HFFc6 (cell line): ENCODE measurements at regions not wholly inside any gene's neighbourhood (a gene's known extent, or its start where the extent isn't known, plus 50 kb on each side); places are given as distances from the start of the nearest gene placed in this dataset.

Experiments used
- DNase-seq: peaks from one replicate; pipeline ENCODE4 v3.0.0-alpha.2; 2018
- H3K27ac Mint-ChIP-seq: 2 replicates; pipeline ENCODE4 v1.8.0; 2020; ENCODE audit warnings: mild to moderate bottlenecking, mixed read lengths
- H3K27me3 Mint-ChIP-seq: 2 replicates; pipeline ENCODE4 v1.8.0; 2021; ENCODE audit warnings: mild to moderate bottlenecking, moderate library complexity, mixed read lengths; ENCODE audit not compliant: insufficient read depth
- H3K36me3 Mint-ChIP-seq: 2 replicates; pipeline ENCODE4 v1.8.0; 2021; ENCODE audit warnings: low read depth, mixed read lengths
- H3K4me1 Mint-ChIP-seq: 2 replicates; pipeline ENCODE4 v1.8.0; 2020; ENCODE audit warnings: low read depth, mixed read lengths
- H3K4me3 Mint-ChIP-seq: 2 replicates; pipeline ENCODE4 v1.8.0; 2020; ENCODE audit warnings: mild to moderate bottlenecking, moderate library complexity, mixed read lengths
- H3K9me3 Mint-ChIP-seq: 2 replicates; pipeline ENCODE4 v1.8.0; 2020; ENCODE audit warnings: mild to moderate bottlenecking, mixed read lengths
- TF ChIP-seq, protein P1 (sequence below): fragments of 200-600 bp; sonication (generic); IDR thresholded peaks from 2 replicates; pipeline ENCODE4 v1.5.0; 2021; ENCODE audit warnings: antibody characterized with exemption, mild to moderate bottlenecking

DNA sequence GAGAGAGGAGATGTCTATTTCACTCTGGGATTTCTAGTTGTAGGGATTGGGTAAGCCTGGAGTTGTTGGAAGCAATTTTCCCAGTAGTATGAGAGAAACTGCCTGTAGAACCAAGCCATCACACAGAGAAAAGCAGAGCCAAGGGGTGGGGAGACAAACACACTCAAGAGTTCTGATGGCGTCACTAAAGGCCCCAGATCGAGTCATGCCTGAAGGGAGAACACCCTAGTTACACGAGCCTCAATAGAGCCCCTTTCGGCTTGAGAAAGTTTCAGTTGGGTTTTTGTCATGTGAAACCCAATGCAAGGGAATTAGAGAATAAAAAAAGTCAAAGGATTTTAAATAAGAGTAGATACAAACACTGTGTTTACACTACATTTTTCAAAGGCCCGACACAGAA, 66.1 kb upstream of the PFN2 start:
- Mint-ChIP-seq H3K36me3 (peaks cover 10% of the 10 kb centered on the region; the same call in 1 of the 2 replicates), H3K27me3 (no peaks in the 10 kb centered on the region), H3K4me3 (no peak overlapping the region), H3K9me3 (peaks cover 11% of the 10 kb centered on the region), H3K4me1 (peaks cover 13% of the 10 kb centered on the region), H3K27ac (no peak overlapping the region)
- TF ChIP-seq, protein P1, sequence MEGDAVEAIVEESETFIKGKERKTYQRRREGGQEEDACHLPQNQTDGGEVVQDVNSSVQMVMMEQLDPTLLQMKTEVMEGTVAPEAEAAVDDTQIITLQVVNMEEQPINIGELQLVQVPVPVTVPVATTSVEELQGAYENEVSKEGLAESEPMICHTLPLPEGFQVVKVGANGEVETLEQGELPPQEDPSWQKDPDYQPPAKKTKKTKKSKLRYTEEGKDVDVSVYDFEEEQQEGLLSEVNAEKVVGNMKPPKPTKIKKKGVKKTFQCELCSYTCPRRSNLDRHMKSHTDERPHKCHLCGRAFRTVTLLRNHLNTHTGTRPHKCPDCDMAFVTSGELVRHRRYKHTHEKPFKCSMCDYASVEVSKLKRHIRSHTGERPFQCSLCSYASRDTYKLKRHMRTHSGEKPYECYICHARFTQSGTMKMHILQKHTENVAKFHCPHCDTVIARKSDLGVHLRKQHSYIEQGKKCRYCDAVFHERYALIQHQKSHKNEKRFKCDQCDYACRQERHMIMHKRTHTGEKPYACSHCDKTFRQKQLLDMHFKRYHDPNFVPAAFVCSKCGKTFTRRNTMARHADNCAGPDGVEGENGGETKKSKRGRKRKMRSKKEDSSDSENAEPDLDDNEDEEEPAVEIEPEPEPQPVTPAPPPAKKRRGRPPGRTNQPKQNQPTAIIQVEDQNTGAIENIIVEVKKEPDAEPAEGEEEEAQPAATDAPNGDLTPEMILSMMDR = no peak
- DNase-seq = no peak

DNA sequence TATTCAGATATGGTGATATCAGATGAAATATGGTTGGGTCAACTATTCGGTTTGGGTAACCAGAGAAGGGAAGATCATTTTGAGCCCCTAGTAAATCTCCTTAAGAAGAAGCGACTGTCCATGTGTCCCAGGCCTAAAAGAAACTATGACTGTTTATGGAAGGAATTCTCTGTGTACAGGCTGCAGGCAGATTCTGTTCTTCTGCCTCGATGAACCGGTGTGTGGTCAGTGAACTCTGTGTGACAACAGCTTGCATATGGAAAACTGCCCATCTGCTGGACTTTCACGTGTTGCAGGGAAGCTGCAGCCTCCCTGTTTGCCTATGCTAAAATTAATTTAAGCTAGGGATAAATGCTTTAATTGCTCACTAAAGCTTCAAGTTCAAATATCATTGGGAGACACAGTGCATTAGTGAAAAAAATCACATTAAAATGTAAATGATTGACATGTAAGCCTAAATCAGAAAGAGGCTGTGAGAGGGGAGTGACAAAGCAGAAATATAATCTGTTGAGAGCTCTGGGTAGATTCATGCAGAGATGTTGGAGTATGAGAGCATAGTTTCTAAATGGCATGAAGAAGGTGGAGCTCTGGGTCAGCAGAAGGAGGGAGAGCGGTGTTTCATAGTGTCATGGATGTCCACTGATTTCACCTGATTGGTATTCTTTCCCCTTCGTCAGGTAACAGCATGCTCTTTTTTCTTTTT, 65.4 kb upstream of the PFN2 start:
- TF ChIP-seq, protein P1 = no peak
- no peak overlapping the region for H3K4me3 Mint-ChIP-seq
- H3K36me3 Mint-ChIP-seq = peaks cover 3% of the 10 kb centered on the region; the same call in 1 of the 2 replicates
- H3K4me1 Mint-ChIP-seq = peaks cover 13% of the 10 kb centered on the region
- H3K27ac Mint-ChIP-seq = no peak overlapping the region
- peaks cover 4% of the 10 kb centered on the region; the same call in 1 of the 2 replicates for H3K9me3 Mint-ChIP-seq
- no peaks in the 10 kb centered on the region for H3K27me3 Mint-ChIP-seq
- no peak for DNase-seq

DNA sequence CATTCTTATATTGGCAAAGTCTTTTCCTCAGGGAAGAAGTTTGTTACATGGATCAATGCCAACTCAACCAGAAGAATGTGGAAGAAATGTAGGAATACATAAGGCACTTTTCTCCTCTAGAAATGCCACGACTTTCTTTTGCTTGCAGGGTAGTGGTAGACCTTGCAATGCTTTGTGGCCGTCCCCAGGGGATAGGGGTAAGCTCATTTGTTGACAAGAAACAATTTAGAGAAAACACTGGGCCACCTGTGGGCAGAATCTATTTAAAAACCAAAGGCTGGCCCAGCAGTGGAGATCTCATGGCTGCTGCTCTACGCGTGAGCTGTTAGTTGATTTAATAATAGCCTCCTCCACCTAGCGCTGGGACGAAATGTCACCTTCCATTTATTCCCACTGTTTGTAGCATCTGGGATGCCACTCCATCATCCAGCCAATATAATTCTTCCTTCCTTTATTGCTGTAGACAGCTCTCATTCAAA, 64.6 kb upstream of the PFN2 start:
- DNase-seq = no peak
- Mint-ChIP-seq H3K36me3 (no peaks in the 10 kb centered on the region), H3K4me1 (peaks cover 13% of the 10 kb centered on the region), H3K4me3 (no peak overlapping the region), H3K27ac (no peak overlapping the region), H3K27me3 (no peaks in the 10 kb centered on the region), H3K9me3 (no peaks in the 10 kb centered on the region)
- TF ChIP-seq, protein P1 = no peak

DNA sequence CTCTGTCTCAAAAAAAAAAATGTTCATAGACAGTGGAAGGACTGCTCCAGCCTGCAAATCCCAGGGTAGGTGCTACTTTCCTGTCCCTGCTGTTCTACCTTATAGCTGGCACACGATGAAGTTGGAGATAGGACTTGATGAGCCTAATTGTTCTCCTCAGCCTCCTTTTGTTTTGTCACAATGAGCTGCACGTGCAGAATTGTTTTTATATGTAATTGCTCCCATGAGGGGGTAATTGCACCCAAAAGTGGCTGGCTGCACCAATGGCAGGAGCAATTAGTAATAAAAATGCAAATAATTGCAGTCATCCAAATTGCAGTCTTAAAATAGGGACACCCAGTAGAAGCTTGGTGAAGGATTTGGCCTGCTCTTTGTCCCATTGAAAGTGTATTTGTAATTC, 63.0 kb upstream of the PFN2 start:
- H3K27ac Mint-ChIP-seq = no peak overlapping the region
- peaks cover 18% of the 10 kb centered on the region for H3K4me1 Mint-ChIP-seq
- TF ChIP-seq, protein P1 = no peak
- DNase-seq = no peak
- H3K27me3 Mint-ChIP-seq = no peaks in the 10 kb centered on the region; the same call in 1 of the 2 replicates
- H3K36me3 Mint-ChIP-seq = no peaks in the 10 kb centered on the region
- H3K4me3 Mint-ChIP-seq = no peak overlapping the region
- H3K9me3 Mint-ChIP-seq = no peaks in the 10 kb centered on the region

DNA sequence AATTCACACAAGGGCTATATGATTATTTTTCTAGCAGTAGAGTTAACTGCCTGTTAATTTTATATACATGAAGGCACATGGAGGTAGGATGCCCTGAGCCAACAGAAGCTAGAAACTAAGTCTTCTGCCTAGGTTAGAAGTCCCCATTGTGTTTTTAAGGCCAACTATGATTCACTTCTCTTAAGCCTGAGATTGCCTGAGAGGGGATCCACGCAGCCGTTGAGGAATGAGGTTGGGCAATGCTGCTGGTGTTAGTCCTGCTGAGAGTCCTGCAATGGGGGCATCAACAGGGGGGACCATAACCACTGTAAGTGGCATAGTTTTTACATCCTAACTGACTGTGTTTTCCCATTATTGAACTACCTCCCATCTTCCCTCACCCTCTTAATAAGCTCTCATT, 60.1 kb upstream of the PFN2 start:
- H3K27me3 Mint-ChIP-seq = no peaks in the 10 kb centered on the region; the same call in 1 of the 2 replicates
- H3K27ac Mint-ChIP-seq = no peak overlapping the region
- no peak for DNase-seq
- TF ChIP-seq, protein P1 = no peak
- peaks cover 21% of the 10 kb centered on the region for H3K36me3 Mint-ChIP-seq
- H3K4me1 Mint-ChIP-seq = peaks cover 17% of the 10 kb centered on the region
- peaks cover 10% of the 10 kb centered on the region for H3K9me3 Mint-ChIP-seq
- no peak overlapping the region for H3K4me3 Mint-ChIP-seq
